WERI-Rb-1 (cell line): ENCODE measurements at regions not wholly inside any gene's neighbourhood (a gene's known extent, or its start where the extent isn't known, plus 50 kb on each side); places are given as distances from the start of the nearest gene placed in this dataset.

ENCODE experiments used
- DNase-seq: peaks from one replicate; pipeline ENCODE4 v3.0.0-alpha.2; 2020
- H3K27ac ChIP-seq: fragments of 250-450 bp; sonication (Bioruptor Pico); 2 replicates; pipeline ENCODE4 v1.5.1; 2020; ENCODE audit warnings: mild to moderate bottlenecking, moderate library complexity
- H3K27me3 ChIP-seq: fragments of 250-450 bp; sonication (Bioruptor Pico); 2 replicates; pipeline ENCODE4 v1.5.1; 2021; ENCODE audit warnings: mild to moderate bottlenecking, low read depth, moderate library complexity; ENCODE audit not compliant: insufficient read depth, severe bottlenecking
- H3K36me3 ChIP-seq: fragments of 250-450 bp; sonication (Bioruptor Pico); 2 replicates; pipeline ENCODE4 v1.5.1; 2020; ENCODE audit warnings: mild to moderate bottlenecking, moderate library complexity
- H3K4me3 ChIP-seq: 2 replicates; pipeline ENCODE4 v1.5.1; 2011; ENCODE audit warnings: low read depth, mild to moderate bottlenecking, control low read depth, low read length
- H3K9me3 ChIP-seq: fragments of 250-450 bp; sonication (Bioruptor Pico); 2 replicates; pipeline ENCODE4 v1.5.1; 2021; ENCODE audit warnings: mild to moderate bottlenecking, moderate library complexity; ENCODE audit not compliant: severe bottlenecking
- CTCF ChIP-seq: IDR thresholded peaks from 2 replicates; pipeline ENCODE4 v1.5.1; 2011; ENCODE audit warnings: low read depth, mild to moderate bottlenecking, control low read depth, inconsistent platforms, low read length

GRCh38 chr18:46331316-46331715 is 227.1 kb downstream of the HAUS1 start:
- Histone ChIP-seq H3K36me3 (peaks cover 8% of the 10 kb centered on the region), H3K4me3 (no peak overlapping the region), H3K27me3 (no peaks in the 10 kb centered on the region), H3K9me3 (peaks cover 3% of the 10 kb centered on the region), H3K27ac (no peak overlapping the region)
- no peak for TF ChIP-seq CTCF
- no peak for DNase-seq

DNA sequence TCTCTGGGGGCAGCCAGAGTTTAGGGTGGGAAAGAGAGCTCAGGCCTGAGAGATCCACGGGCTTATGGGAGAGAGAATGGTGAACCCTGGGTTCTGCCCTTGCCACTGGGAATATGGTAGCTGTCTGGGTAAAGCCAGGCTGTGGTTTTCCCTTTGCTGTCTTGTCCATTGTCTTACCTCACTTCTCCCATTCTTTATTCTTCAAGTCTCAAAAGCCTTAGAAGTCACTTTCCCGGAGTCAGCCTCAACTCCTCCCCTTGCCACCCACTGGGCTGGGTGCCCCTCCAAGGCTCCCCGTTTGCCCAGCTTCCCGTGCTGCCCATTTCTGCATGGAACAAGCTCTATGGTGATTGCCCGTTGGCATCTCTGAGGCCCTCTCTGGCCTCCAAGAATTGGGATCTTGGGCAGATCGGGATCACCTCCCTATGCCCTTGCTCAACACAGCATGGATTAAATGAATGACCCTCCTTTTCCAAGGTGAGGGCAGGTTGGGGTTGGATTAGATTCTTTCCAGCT is 228.2 kb downstream of the HAUS1 start:
- Histone ChIP-seq H3K36me3 (peaks cover 11% of the 10 kb centered on the region), H3K27me3 (no peaks in the 10 kb centered on the region), H3K4me3 (no peak overlapping the region), H3K9me3 (peaks cover 2% of the 10 kb centered on the region), H3K27ac (no peak overlapping the region)
- no peak for TF ChIP-seq CTCF
- no peak for DNase-seq

DNA sequence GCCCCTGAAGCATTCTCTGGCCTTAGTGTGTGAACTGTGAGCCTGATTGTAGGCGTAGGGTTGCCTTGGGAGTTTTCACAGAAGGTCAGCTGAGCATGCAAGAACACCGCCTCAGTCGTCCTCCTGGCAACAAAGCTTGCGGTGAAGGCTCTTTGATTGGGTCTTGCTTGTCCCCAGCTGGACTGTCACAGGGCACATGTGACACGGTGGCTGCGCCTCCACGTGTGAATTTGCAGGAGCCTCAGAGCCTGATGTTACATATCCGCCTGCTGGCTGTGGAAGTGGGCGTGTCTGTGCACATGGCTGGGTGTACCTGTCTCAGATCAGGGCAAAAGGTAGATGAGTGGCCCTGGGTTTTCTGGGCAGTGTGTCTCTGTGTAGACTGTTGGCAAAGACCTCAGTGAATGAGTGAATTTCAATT is 228.7 kb downstream of the HAUS1 start:
- peak overlapping the region; percentile 67 for H3K4me3 ChIP-seq
- H3K36me3 ChIP-seq: peaks cover 11% of the 10 kb centered on the region
- peak; percentile 88 for DNase-seq
- no peak for TF ChIP-seq CTCF
- peak overlapping the region; percentile 96 for H3K27ac ChIP-seq
- no peaks in the 10 kb centered on the region for H3K27me3 ChIP-seq
- H3K9me3 ChIP-seq: no peaks in the 10 kb centered on the region

DNA sequence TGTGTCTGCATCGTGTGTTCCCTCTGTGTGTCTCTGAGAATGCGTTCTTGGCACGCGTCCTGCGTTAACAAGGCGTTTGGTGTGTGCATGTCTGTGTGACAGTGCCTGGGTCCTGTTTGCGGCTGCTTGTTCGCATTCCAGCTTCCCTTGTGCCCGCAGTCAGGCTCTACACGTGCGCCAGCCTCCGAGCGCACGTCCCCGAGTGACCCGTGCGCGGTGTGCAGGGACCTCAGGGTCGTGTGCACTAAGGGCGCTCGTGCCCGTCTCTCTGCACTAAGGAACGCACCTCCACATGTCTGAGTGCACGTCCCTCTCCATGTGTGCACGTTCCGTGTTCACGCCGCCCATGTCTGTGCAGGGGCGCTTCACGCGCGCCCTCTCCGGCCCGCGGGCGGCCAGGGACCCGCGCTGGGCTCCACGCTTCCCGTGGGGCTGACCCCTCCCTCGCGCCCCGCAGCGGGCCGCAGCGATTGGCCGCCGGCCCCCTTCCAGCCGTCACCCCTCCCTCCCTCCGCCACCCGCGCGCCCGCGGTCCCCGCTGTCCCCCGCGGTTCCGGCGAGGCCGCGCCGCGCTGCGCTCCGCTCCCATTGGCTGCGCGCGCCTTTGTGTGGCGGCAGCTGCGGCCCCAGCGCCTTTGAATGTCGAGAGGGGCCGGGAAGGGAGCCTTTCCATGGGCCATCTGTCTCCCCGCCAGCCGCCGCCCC is 229.4 kb downstream of the HAUS1 start:
- Histone ChIP-seq H3K36me3 (peaks cover 11% of the 10 kb centered on the region), H3K27me3 (no peaks in the 10 kb centered on the region), H3K4me3 (peak overlapping the region; percentile 67), H3K9me3 (no peaks in the 10 kb centered on the region), H3K27ac (peak overlapping the region; percentile 96)
- TF ChIP-seq CTCF: 0 out of 2 replicates have a peak, but pooled peaks have one; percentile 2
- peak; percentile 85 for DNase-seq

DNA sequence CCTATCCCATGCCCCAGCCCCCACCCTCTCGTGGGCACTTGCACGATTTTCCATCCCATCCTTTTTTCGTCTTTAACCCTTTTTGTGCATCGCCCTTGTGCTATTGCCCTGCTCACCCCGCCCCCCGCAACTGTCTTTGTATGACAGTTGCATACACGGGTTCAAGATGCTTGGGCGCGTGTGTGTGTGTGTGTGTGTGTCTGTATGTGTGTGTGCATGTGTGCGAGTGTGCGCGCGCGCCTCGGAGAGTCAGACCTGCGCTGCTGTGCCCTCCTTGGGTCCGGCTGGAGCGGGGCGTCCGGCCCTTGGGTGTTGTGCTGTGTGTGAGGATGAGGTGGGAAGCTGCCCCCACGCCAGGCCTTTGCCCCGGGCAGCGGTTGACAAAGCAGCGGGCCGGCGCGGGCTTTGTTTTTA is 230.7 kb downstream of the HAUS1 start:
- Histone ChIP-seq H3K27ac (peak overlapping the region; percentile 96), H3K27me3 (no peaks in the 10 kb centered on the region), H3K4me3 (peak overlapping the region; percentile 67), H3K9me3 (no peaks in the 10 kb centered on the region), H3K36me3 (peaks cover 13% of the 10 kb centered on the region)
- peak; percentile 65 for DNase-seq
- no peak for TF ChIP-seq CTCF
